Cardiac fibroblast (primary cell): ENCODE measurements at regions not wholly inside any gene's neighbourhood (a gene's known extent, or its start where the extent isn't known, plus 50 kb on each side); places are given as distances from the start of the nearest gene placed in this dataset.
"Not testable (repeated sequence)": the region's sequence is repeated elsewhere in the genome, so short reads cannot be mapped to it uniquely, and the experiment has no call there.

Experiments used
- DNase-seq, 2 donors: peaks; one replicate each; pipeline versions ENCODE4 v3.0.0 to v3.0.0-alpha.2; 2010; ENCODE audit warnings: low read depth in 2 of 2
- H3K4me3 ChIP-seq, 2 donors: replicated peaks in 1 of 2; 1 replicate in 1 of 2; 2 replicates in 1 of 2; pipeline ENCODE4 v1.5.1; 2011; ENCODE audit warnings: low read depth in 2 of 2, low read length in 2 of 2, mild to moderate bottlenecking in 2 of 2, moderate library complexity in 1 of 2
- CTCF ChIP-seq: IDR thresholded peaks from one replicate; pipeline ENCODE4 v1.5.1; 2011; ENCODE audit warnings: low read depth, mild to moderate bottlenecking, low read length, inconsistent platforms

- no peak for TF ChIP-seq CTCF
- no peak for DNase-seq
- no peak overlapping the region for H3K4me3 ChIP-seq
Measured at GRCh38 chr14:81584495-81584894, 50.8 kb upstream of the SEL1L start.

GRCh38 chr14:81589381-81590065 is 55.9 kb upstream of the SEL1L start:
- no peak overlapping the region for H3K4me3 ChIP-seq
- TF ChIP-seq CTCF, result no peak
- no peak for DNase-seq

- no peak for DNase-seq
- H3K4me3 ChIP-seq, result no peak overlapping the region
- TF ChIP-seq CTCF, result no peak
Measured at GRCh38 chr14:81591266-81591665, 57.6 kb upstream of the SEL1L start.

GRCh38 chr14:81594012-81594411 is 60.4 kb upstream of the SEL1L start:
- no peak for TF ChIP-seq CTCF
- DNase-seq, result peak in 1 of 2 donors; percentile 6
- no peak overlapping the region for H3K4me3 ChIP-seq

- no peak for TF ChIP-seq CTCF
- DNase-seq, result no peak
- no peak overlapping the region for H3K4me3 ChIP-seq
Measured at GRCh38 chr14:81605660-81606059, 72.0 kb upstream of the SEL1L start.

GRCh38 chr14:81613341-81614045 is 79.8 kb upstream of the SEL1L start:
- TF ChIP-seq CTCF, result no peak
- no peak for DNase-seq
- H3K4me3 ChIP-seq, result no peak overlapping the region

GRCh38 chr14:81614302-81614701 is 80.6 kb upstream of the SEL1L start:
- H3K4me3 ChIP-seq, DNase-seq: not testable (repeated sequence)
